AG04450 (cell line): ENCODE measurements at regions not wholly inside any gene's neighbourhood (a gene's known extent, or its start where the extent isn't known, plus 50 kb on each side); places are given as distances from the start of the nearest gene placed in this dataset.
"Not testable (repeated sequence)": the region's sequence is repeated elsewhere in the genome, so short reads cannot be mapped to it uniquely, and the experiment has no call there.

ENCODE experiments used
- CTCF ChIA-PET: fragments of 300-600, 350-600 bp; formaldehyde crosslinking; extraction: SDS; loops from one replicate; lab custom pipeline; 2022; ENCODE audit warnings: antibody characterized with exemption, inconsistent platforms; lab: Charles Lee
- POLR2A ChIA-PET: fragments of 350-600 bp; formaldehyde crosslinking; extraction: SDS; loops from one replicate; lab custom pipeline; 2021; ENCODE audit warnings: antibody characterized with exemption, inconsistent platforms; lab: Yijun Ruan, JAX
- DNase-seq: peaks from one replicate; pipeline ENCODE4 v3.0.0-alpha.2; 2011; ENCODE audit warnings: low read depth, low spot score
- H3K27ac ChIP-seq: one replicate; pipeline ENCODE4 v1.5.1; 2012; ENCODE audit warnings: low read depth, low read length, control low read depth
- H3K27me3 ChIP-seq: one replicate; pipeline ENCODE4 v1.6.0; 2012; ENCODE audit warnings: low read length; ENCODE audit not compliant: control insufficient read depth, insufficient read depth
- H3K4me3 ChIP-seq: 2 replicates; pipeline ENCODE4 v1.5.1; 2011; ENCODE audit warnings: mild to moderate bottlenecking, low read depth, low read length, control low read depth
- H3K9me3 ChIP-seq: 2 replicates; pipeline ENCODE4 v1.5.1; 2012; ENCODE audit warnings: low read length; ENCODE audit not compliant: control insufficient read depth, insufficient read depth
- TF ChIP-seq, protein P1 (sequence below): IDR thresholded peaks from 2 replicates; pipeline ENCODE4 v1.5.1; 2011; ENCODE audit warnings: low read depth, low read length, control low read depth, inconsistent platforms

DNA sequence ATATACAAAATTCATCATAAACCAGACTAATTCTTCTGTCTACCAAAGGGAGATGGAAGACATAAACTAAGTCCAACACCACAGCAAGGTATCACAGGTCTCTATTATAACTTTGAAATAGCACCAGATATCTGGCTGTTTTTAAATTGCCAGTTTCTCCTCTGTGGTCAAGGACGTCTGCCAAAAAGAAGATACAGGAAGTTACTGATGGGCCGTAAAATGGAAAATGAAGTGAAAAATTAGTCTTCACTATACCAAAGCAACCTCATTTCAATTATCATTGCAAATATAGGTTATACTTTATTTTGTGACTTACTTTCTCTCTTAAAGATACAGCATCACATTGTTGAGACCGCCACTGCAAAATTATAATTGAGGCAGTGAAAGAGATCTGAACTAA lies 225.5 kb downstream of the NDUFS4 start:
- DNase-seq: no peak
- TF ChIP-seq, protein P1, sequence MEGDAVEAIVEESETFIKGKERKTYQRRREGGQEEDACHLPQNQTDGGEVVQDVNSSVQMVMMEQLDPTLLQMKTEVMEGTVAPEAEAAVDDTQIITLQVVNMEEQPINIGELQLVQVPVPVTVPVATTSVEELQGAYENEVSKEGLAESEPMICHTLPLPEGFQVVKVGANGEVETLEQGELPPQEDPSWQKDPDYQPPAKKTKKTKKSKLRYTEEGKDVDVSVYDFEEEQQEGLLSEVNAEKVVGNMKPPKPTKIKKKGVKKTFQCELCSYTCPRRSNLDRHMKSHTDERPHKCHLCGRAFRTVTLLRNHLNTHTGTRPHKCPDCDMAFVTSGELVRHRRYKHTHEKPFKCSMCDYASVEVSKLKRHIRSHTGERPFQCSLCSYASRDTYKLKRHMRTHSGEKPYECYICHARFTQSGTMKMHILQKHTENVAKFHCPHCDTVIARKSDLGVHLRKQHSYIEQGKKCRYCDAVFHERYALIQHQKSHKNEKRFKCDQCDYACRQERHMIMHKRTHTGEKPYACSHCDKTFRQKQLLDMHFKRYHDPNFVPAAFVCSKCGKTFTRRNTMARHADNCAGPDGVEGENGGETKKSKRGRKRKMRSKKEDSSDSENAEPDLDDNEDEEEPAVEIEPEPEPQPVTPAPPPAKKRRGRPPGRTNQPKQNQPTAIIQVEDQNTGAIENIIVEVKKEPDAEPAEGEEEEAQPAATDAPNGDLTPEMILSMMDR: no peak
- H3K9me3 ChIP-seq: no peaks in the 10 kb centered on the region
- H3K4me3 ChIP-seq: no peak overlapping the region
- POLR2A ChIA-PET: no interaction called here
- peaks cover 2% of the 10 kb centered on the region for H3K27me3 ChIP-seq
- no peak overlapping the region for H3K27ac ChIP-seq
- CTCF ChIA-PET: no interaction called here

DNA sequence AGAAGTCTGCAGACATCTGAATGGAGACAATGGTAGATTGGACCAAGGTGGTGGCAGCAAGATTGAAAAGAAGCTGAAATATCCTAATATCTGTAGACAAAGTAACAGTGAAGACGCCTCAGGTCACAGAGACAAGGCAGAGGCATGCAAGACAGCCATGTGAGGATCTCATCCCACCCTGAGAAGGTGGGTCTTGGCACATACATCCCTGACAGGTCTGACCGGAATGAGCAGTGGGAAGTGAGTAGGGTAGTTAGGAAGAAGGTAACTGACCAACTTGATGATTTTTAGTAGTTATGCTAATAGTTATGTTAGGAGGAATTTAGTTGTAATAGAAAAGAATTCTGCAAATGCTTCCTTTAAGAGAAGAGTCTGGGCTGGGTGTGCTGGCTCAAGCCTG lies 229.6 kb downstream of the NDUFS4 start:
- TF ChIP-seq, protein P1: no peak
- POLR2A ChIA-PET: no interaction called here
- CTCF ChIA-PET: no interaction called here

DNA sequence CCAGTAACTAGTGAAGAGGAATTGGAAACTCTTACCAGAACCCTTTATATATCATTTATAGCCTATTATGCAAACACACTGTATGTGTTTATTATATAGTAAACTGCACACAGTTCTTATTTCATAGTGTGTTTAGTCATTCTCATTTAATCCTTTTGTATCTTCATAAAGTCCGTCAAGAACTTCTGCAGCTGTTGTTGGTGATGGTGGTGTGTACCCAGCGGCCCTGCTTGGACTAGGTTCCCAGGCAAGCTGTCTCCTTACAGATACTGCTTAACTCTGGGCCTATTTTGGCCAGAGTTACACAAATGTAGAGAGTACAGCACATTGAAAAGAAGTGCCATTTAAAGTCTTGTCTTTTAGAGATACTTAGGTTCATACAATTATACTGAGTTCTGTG lies 231.9 kb downstream of the NDUFS4 start:
- TF ChIP-seq, protein P1: no peak
- Histone ChIP-seq H3K4me3 (no peak overlapping the region), H3K9me3 (no peaks in the 10 kb centered on the region), H3K27me3 (peaks cover 7% of the 10 kb centered on the region), H3K27ac (no peak overlapping the region)
- ChIA-PET CTCF (interaction anchor here (0.7 kb wide), 1 partner anchor 103 kb away, joined by 3 read pairs; no protein-coding TSS in a partner anchor), POLR2A (no interaction called here)
- DNase-seq: no peak

More for the DNA sequence above, 229.6 kb downstream of the NDUFS4 start:
- Histone ChIP-seq H3K27me3 (peaks cover 2% of the 10 kb centered on the region), H3K4me3 (no peak overlapping the region), H3K27ac (no peak overlapping the region), H3K9me3 (no peaks in the 10 kb centered on the region)
- no peak for DNase-seq

DNA sequence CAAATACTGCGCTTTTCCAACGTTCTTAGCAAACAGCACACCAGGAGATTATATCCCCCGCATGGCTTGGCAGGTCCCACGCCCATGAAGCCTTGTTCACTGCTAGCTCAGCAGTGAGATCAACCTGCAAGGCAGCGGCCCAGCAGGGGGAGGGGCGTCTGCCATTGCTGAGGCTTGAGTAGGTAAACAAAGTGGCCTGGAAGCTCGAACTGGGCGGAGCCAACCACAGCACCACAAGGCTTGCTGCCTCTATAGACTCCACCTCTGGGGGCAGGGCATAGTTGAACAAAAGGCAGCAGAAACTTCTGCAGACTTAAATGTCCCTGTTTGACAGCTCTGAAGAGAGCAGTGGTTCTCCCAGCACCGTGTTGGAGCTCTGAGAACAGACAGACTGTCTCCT lies 239.2 kb downstream of the NDUFS4 start:
- H3K27ac ChIP-seq, H3K9me3 ChIP-seq, CTCF ChIA-PET, DNase-seq, POLR2A ChIA-PET, H3K4me3 ChIP-seq, H3K27me3 ChIP-seq: not testable (repeated sequence)

DNA sequence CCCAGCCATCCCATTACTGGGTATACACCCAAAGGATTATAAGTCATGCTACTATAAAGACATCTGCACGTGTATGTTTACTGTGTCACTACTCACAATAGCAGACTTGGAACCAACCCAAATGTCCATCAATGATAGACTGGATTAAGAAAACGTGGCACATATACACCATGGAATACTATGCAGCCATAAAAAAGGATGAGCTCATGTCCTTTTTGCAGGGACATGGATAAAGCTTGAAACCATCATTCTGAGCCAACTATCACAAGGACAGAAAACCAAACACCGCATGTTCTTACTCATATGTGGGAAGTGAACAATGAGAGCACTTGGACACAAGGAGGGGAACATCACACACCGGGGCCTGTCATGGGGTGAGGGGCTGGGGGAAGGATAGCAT lies 248.0 kb downstream of the NDUFS4 start:
- H3K9me3 ChIP-seq, H3K4me3 ChIP-seq, H3K27ac ChIP-seq, H3K27me3 ChIP-seq, DNase-seq, POLR2A ChIA-PET, CTCF ChIA-PET: not testable (repeated sequence)

DNA sequence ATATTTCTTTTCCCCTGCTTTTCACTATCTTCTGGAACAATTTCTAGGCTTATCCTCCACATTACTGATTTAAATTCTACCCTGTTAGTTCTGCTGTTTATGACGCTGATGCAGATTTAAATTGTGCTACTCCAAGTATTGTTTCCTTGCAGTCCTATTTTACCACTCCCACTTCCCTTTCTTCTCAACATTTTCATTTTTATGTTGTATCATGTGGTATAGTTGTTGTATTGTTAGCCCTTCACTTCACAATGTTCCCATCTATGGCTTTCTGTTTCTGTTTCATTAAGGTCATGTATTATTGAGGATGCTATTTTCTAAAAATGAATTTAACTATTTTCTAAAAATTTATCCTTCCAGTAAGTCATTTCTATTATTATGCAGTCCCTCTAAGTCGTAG lies 254.4 kb downstream of the NDUFS4 start:
- Histone ChIP-seq H3K9me3 (no peaks in the 10 kb centered on the region), H3K27me3 (no peaks in the 10 kb centered on the region), H3K4me3 (no peak overlapping the region), H3K27ac (no peak overlapping the region)
- POLR2A ChIA-PET: no interaction called here
- TF ChIP-seq, protein P1: no peak
- CTCF ChIA-PET: no interaction called here
- no peak for DNase-seq
